PC-9 (cell line): ENCODE measurements at regions not wholly inside any gene's neighbourhood (a gene's known extent, or its start where the extent isn't known, plus 50 kb on each side); places are given as distances from the start of the nearest gene placed in this dataset.

Source experiments
- BruUV-seq: library from RNA; stranded (reverse); fragments of 400-500 nt; replicated peaks from 2 replicates; lab custom pipeline; 2021; lab: Mats Ljungman, UMichigan
- CTCF ChIA-PET: fragments of 300-600 bp; sonication (Branson Sonifier 250); formaldehyde crosslinking; loops from one replicate; lab custom pipeline; 2022; ENCODE audit warnings: antibody characterized with exemption; lab: Charles Lee
- POLR2A ChIA-PET: fragments of 300-600 bp; sonication (Branson Sonifier 250); formaldehyde crosslinking; loops from one replicate; lab custom pipeline; 2022; ENCODE audit warnings: antibody characterized with exemption; ENCODE audit not compliant: unreplicated experiment; lab: Charles Lee
- DNase-seq, 2 experiments: peaks; one replicate each; pipeline versions ENCODE4 v3.0.0 to v3.0.0-alpha.2; 2015 to 2022; ENCODE audit warnings: mixed read lengths in 1 of 2
- H2AFZ ChIP-seq: fragments of 200-600 bp; sonication (generic); 2 replicates; pipeline ENCODE4 v1.8.1; 2017; ENCODE audit warnings: antibody characterized with exemption
- H3F3A ChIP-seq: fragments of 200-600 bp; sonication (generic); 2 replicates; pipeline ENCODE4 v1.8.1; 2017; ENCODE audit warnings: antibody characterized with exemption, mild to moderate bottlenecking, low read depth; ENCODE audit not compliant: insufficient read depth
- H3K27ac ChIP-seq: fragments of 200-600 bp; sonication (generic); 2 replicates; pipeline ENCODE4 v1.6.1; 2016; ENCODE audit warnings: mixed run types
- H3K27me3 ChIP-seq: fragments of 200-600 bp; sonication (generic); 2 replicates; pipeline ENCODE4 v1.6.1; 2016; ENCODE audit warnings: low read depth, mixed run types; ENCODE audit not compliant: insufficient read depth
- H3K36me3 ChIP-seq: fragments of 200-600 bp; sonication (generic); 2 replicates; pipeline ENCODE4 v1.6.1; 2016; ENCODE audit warnings: low read depth, mixed run types
- H3K4me1 ChIP-seq: fragments of 200-600 bp; sonication (generic); replicated peaks from 2 replicates; pipeline ENCODE4 v1.6.1; 2016; ENCODE audit warnings: mixed run types; ENCODE audit not compliant: insufficient read depth
- H3K4me2 ChIP-seq: fragments of 200-600 bp; sonication (generic); 2 replicates; pipeline ENCODE4 v1.6.1; 2017; ENCODE audit warnings: mixed run types
- H3K4me3 ChIP-seq: fragments of 200-600 bp; sonication (generic); 2 replicates; pipeline ENCODE4 v1.6.1; 2016; ENCODE audit warnings: mixed run types
- H3K79me2 ChIP-seq: fragments of 200-600 bp; sonication (generic); 2 replicates; pipeline ENCODE4 v1.6.1; 2017; ENCODE audit warnings: low read depth, mixed run types
- H3K9me2 ChIP-seq: fragments of 200-600 bp; sonication (generic); 2 replicates; pipeline ENCODE4 v1.8.1; 2017; ENCODE audit warnings: mild to moderate bottlenecking; ENCODE audit not compliant: insufficient read depth
- H3K9me3 ChIP-seq: fragments of 200-600 bp; sonication (generic); 2 replicates; pipeline ENCODE4 v1.8.1; 2016; ENCODE audit warnings: low read depth; ENCODE audit not compliant: insufficient read depth
- H4K20me1 ChIP-seq: fragments of 200-600 bp; sonication (generic); 2 replicates; pipeline ENCODE4 v1.8.1; 2017; ENCODE audit not compliant: insufficient read depth
- CTCF ChIP-seq: fragments of 200-600 bp; sonication (generic); conservative IDR thresholded peaks from 2 replicates; pipeline ENCODE4 v1.6.1; 2017; ENCODE audit warnings: mixed run types, antibody characterized with exemption, mild to moderate bottlenecking, moderate library complexity
- EZH2 ChIP-seq: fragments of 200-600 bp; sonication (generic); IDR thresholded peaks from 2 replicates; pipeline ENCODE4 v1.8.0; 2017; ENCODE audit warnings: antibody characterized with exemption, low read depth
- intact Hi-C: fragments of 100-400 bp; cut with micrococcal nuclease; formaldehyde crosslinking; loops from one replicate; pipeline ENCODE4 v1.10.0; 2022; ENCODE audit not compliant: unreplicated experiment

- Histone ChIP-seq H2AFZ (no peak overlapping the region), H3K27me3 (peaks cover 8% of the 10 kb centered on the region; the same call in 1 of the 2 replicates), H3K4me1 (no peaks in the 10 kb centered on the region), H3K9me2 (no peaks in the 10 kb centered on the region), H3K36me3 (no peaks in the 10 kb centered on the region), H3K4me3 (no peak overlapping the region), H3K79me2 (no peaks in the 10 kb centered on the region), H3K27ac (no peak overlapping the region), H3F3A (no peaks in the 10 kb centered on the region), H3K9me3 (no peaks in the 10 kb centered on the region), H4K20me1 (no peaks in the 10 kb centered on the region; the same call in 1 of the 2 replicates), H3K4me2 (no peak overlapping the region)
- POLR2A ChIA-PET = no interaction called here
- no peak for DNase-seq
- CTCF ChIA-PET = no interaction called here
- TF ChIP-seq CTCF (no peak), EZH2 (no peak)
- intact Hi-C loops = no loop called here
- no TSS peak for BruUV-seq
Measured at GRCh38 chr14:98249057-98249456, 1022.9 kb downstream of the BCL11B start.

GRCh38 chr14:98249476-98249875 lies 1022.5 kb downstream of the BCL11B start:
- Histone ChIP-seq H3K4me3 (no peak overlapping the region), H3F3A (no peaks in the 10 kb centered on the region), H3K4me1 (no peaks in the 10 kb centered on the region), H3K4me2 (no peak overlapping the region), H3K27ac (no peak overlapping the region), H2AFZ (no peak overlapping the region), H3K9me3 (no peaks in the 10 kb centered on the region), H3K79me2 (no peaks in the 10 kb centered on the region), H4K20me1 (no peaks in the 10 kb centered on the region; the same call in 1 of the 2 replicates), H3K36me3 (no peaks in the 10 kb centered on the region), H3K9me2 (no peaks in the 10 kb centered on the region), H3K27me3 (peaks cover 4% of the 10 kb centered on the region; the same call in 1 of the 2 replicates)
- no peak for TF ChIP-seq CTCF
- no peak for TF ChIP-seq EZH2
- intact Hi-C loops = no loop called here
- no TSS peak for BruUV-seq
- ChIA-PET POLR2A (no interaction called here), CTCF (no interaction called here)
- DNase-seq = no peak

- ChIA-PET POLR2A (no interaction called here), CTCF (no interaction called here)
- Histone ChIP-seq H3K36me3 (no peaks in the 10 kb centered on the region), H3K27me3 (no peaks in the 10 kb centered on the region), H3K4me2 (no peak overlapping the region), H3K9me3 (no peaks in the 10 kb centered on the region), H3K4me3 (no peak overlapping the region), H4K20me1 (no peaks in the 10 kb centered on the region), H3K79me2 (no peaks in the 10 kb centered on the region), H3K4me1 (no peaks in the 10 kb centered on the region), H3K27ac (no peak overlapping the region), H3K9me2 (no peaks in the 10 kb centered on the region), H2AFZ (no peak overlapping the region), H3F3A (no peaks in the 10 kb centered on the region)
- intact Hi-C loops = no loop called here
- no TSS peak for BruUV-seq
- no peak for TF ChIP-seq CTCF
- no peak for TF ChIP-seq EZH2
- no peak for DNase-seq
Measured at GRCh38 chr14:98252820-98253219, 1019.2 kb downstream of the BCL11B start.
